Fibroblast of lung (primary cell): ENCODE measurements at regions not wholly inside any gene's neighbourhood (a gene's known extent, or its start where the extent isn't known, plus 50 kb on each side); places are given as distances from the start of the nearest gene placed in this dataset.

ENCODE experiments used
- EZH2 ChIP-seq: IDR thresholded peaks from 2 replicates; pipeline ENCODE4 v1.5.1; 2012; ENCODE audit warnings: low read length, control low read depth, mild to moderate bottlenecking; ENCODE audit errors: missing control alignments
- TF ChIP-seq, protein P1 (sequence below), 2 donors: IDR thresholded peaks in 1 of 2; conservative IDR thresholded peaks in 1 of 2; 1 replicate in 1 of 2; 2 replicates in 1 of 2; pipeline ENCODE4 v1.5.1; 2011 to 2012; ENCODE audit warnings: low read length in 2 of 2, control low read depth in 1 of 2, inconsistent platforms in 1 of 2, low read depth in 1 of 2, mild to moderate bottlenecking in 1 of 2

GRCh38 chr2:150676747-150677383, 189.4 kb upstream of the RND3 start:
- TF ChIP-seq, protein P1, sequence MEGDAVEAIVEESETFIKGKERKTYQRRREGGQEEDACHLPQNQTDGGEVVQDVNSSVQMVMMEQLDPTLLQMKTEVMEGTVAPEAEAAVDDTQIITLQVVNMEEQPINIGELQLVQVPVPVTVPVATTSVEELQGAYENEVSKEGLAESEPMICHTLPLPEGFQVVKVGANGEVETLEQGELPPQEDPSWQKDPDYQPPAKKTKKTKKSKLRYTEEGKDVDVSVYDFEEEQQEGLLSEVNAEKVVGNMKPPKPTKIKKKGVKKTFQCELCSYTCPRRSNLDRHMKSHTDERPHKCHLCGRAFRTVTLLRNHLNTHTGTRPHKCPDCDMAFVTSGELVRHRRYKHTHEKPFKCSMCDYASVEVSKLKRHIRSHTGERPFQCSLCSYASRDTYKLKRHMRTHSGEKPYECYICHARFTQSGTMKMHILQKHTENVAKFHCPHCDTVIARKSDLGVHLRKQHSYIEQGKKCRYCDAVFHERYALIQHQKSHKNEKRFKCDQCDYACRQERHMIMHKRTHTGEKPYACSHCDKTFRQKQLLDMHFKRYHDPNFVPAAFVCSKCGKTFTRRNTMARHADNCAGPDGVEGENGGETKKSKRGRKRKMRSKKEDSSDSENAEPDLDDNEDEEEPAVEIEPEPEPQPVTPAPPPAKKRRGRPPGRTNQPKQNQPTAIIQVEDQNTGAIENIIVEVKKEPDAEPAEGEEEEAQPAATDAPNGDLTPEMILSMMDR (conservative IDR thresholded peaks at IDR 0.05 in 1 of 2, IDR thresholded peaks at IDR 0.05 in 1 of 2; ENCODE audit: low read depth in 1 of 2, low read length in 2 of 2): no peak
- TF ChIP-seq EZH2: no peak
